ENCODE measurements at regions not wholly inside any gene's neighbourhood (a gene's known extent, or its start where the extent isn't known, plus 50 kb on each side); places are given as distances from the start of the nearest gene placed in this dataset.

DNA sequence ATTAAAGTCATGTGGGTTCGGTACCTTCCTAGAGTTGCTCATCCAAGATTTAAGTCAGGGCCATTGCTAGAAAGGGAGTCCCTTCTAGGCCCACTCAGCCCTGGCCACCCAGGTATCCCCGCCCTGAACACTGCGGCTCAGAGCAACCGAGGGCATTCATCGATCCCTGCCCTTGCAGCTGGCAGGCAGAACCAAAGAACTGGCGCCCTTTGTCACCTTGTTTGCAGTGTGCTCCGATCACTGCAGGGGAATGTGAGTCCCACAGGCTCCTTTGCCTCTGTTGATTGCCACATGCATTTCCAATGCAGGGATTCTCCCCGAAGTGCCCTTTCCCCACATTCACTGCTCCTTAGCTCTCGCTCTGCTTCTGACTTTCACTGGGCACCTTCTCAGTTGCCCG, 108.5 kb downstream of the CMPK2 start:
- BruUV-seq (replicated peaks), result no TSS peak
- in situ Hi-C loops (cut with HindIII; ENCODE audit: low pct_unique_long_range_greater_than_20kb, low sequenced_read_pairs) (no loop called here), intact Hi-C loops (cut with micrococcal nuclease; ENCODE audit: unreplicated experiment) (no loop called here)
- Histone ChIP-seq H3K27ac (ENCODE audit: low read length) (no peak overlapping the region), H3K4me1 (ENCODE audit: control insufficient read depth, insufficient read depth, low read length) (no peaks in the 10 kb centered on the region), H3K27me3 (ENCODE audit: control insufficient read depth, insufficient read depth, low read length) (no peaks in the 10 kb centered on the region), H3K36me3 (ENCODE audit: control insufficient read depth, insufficient read depth, low read length) (no peaks in the 10 kb centered on the region), H3K4me3 (ENCODE audit: low read depth in 2 of 2, low read length in 2 of 2) (no peak overlapping the region), H3K9me3 (ENCODE audit: control insufficient read depth, insufficient read depth, low read depth, low read length) (no peaks in the 10 kb centered on the region)
- CTCF ChIA-PET, result no interaction called here
- ATAC-seq (no peak), DNase-seq (ENCODE audit: low read depth, low spot score) (no peak)
- TF ChIP-seq, protein P1, sequence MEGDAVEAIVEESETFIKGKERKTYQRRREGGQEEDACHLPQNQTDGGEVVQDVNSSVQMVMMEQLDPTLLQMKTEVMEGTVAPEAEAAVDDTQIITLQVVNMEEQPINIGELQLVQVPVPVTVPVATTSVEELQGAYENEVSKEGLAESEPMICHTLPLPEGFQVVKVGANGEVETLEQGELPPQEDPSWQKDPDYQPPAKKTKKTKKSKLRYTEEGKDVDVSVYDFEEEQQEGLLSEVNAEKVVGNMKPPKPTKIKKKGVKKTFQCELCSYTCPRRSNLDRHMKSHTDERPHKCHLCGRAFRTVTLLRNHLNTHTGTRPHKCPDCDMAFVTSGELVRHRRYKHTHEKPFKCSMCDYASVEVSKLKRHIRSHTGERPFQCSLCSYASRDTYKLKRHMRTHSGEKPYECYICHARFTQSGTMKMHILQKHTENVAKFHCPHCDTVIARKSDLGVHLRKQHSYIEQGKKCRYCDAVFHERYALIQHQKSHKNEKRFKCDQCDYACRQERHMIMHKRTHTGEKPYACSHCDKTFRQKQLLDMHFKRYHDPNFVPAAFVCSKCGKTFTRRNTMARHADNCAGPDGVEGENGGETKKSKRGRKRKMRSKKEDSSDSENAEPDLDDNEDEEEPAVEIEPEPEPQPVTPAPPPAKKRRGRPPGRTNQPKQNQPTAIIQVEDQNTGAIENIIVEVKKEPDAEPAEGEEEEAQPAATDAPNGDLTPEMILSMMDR (IDR thresholded peaks at IDR 0.05), result no peak
- no peak for TF ChIP-seq SIN3A (IDR thresholded peaks at IDR 0.05; ENCODE audit: borderline replicate concordance, insufficient read depth, low read depth, low read length)
- POLR2A ChIA-PET, result no interaction called here

DNA sequence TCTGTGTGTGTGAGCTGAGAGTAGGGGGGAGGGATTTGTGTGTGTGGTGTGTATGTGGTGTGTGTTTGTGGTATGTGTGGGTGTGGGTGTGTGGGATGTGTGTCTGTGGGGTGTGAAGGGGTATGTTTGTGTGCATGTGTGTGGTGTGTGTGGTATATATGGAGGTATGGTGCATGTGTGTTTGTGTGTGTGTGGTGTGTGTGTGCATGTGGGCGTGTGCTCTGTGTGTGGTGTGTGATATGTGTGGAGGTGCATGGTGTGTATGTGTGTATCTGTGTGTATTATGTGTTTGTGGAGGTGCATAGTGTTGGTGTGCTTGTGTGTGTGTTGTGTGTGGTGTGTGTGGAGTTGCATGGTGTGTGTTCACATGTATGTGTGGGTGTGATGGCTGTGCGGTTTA, 106.0 kb downstream of the CMPK2 start:
- Histone ChIP-seq H3K4me1 (ENCODE audit: control insufficient read depth, insufficient read depth, low read length) (no peaks in the 10 kb centered on the region), H3K4me3 (ENCODE audit: low read depth in 2 of 2, low read length in 2 of 2) (no peak overlapping the region), H3K36me3 (ENCODE audit: control insufficient read depth, insufficient read depth, low read length) (no peaks in the 10 kb centered on the region), H3K27me3 (ENCODE audit: control insufficient read depth, insufficient read depth, low read length) (no peaks in the 10 kb centered on the region), H3K27ac (ENCODE audit: low read length) (no peak overlapping the region), H3K9me3 (ENCODE audit: control insufficient read depth, insufficient read depth, low read depth, low read length) (no peaks in the 10 kb centered on the region)
- intact Hi-C loops (cut with micrococcal nuclease; ENCODE audit: unreplicated experiment) (no loop called here), in situ Hi-C loops (cut with HindIII; ENCODE audit: low pct_unique_long_range_greater_than_20kb, low sequenced_read_pairs) (no loop called here)
- ChIA-PET CTCF (no interaction called here), POLR2A (no interaction called here)
- no TSS peak for BruUV-seq (replicated peaks)
- no peak for ATAC-seq
- TF ChIP-seq, protein P1 (IDR thresholded peaks at IDR 0.05), result no peak
- TF ChIP-seq TCF7L2 (IDR thresholded peaks at IDR 0.05; ENCODE audit: low read depth, low read length) (no peak), SIN3A (IDR thresholded peaks at IDR 0.05; ENCODE audit: borderline replicate concordance, insufficient read depth, low read depth, low read length) (no peak), POLR2AphosphoS5 (IDR thresholded peaks at IDR 0.05; ENCODE audit: low read depth, low read length) (no peak)
- TF ChIP-seq, protein P2, sequence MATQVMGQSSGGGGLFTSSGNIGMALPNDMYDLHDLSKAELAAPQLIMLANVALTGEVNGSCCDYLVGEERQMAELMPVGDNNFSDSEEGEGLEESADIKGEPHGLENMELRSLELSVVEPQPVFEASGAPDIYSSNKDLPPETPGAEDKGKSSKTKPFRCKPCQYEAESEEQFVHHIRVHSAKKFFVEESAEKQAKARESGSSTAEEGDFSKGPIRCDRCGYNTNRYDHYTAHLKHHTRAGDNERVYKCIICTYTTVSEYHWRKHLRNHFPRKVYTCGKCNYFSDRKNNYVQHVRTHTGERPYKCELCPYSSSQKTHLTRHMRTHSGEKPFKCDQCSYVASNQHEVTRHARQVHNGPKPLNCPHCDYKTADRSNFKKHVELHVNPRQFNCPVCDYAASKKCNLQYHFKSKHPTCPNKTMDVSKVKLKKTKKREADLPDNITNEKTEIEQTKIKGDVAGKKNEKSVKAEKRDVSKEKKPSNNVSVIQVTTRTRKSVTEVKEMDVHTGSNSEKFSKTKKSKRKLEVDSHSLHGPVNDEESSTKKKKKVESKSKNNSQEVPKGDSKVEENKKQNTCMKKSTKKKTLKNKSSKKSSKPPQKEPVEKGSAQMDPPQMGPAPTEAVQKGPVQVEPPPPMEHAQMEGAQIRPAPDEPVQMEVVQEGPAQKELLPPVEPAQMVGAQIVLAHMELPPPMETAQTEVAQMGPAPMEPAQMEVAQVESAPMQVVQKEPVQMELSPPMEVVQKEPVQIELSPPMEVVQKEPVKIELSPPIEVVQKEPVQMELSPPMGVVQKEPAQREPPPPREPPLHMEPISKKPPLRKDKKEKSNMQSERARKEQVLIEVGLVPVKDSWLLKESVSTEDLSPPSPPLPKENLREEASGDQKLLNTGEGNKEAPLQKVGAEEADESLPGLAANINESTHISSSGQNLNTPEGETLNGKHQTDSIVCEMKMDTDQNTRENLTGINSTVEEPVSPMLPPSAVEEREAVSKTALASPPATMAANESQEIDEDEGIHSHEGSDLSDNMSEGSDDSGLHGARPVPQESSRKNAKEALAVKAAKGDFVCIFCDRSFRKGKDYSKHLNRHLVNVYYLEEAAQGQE (IDR thresholded peaks at IDR 0.05; ENCODE audit: insufficient read depth in 1 of 2, low read depth in 2 of 2, low read length in 1 of 2), result no peak
- DNase-seq (ENCODE audit: low read depth, low spot score), result no peak

DNA sequence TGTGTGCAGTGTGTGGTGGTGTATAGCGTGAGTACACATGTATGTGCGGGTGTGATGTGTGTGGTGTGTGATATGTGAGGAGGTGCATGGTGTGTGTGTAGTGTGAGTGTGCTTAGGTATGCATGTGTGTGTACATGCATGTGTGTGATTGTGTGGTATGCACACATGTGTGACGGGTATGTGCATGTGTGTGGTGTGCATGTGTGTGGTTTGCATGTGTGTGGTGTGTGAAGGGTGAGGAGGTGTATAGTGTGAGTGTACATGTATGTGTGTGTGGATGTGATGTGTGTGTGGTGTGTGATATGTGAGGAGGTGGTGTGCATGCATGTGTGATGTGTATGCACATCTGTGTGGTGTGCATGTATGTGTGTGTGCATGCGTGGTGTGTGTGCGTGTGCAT, 105.6 kb downstream of the CMPK2 start:
- H3K9me3 ChIP-seq (ENCODE audit: control insufficient read depth, insufficient read depth, low read depth, low read length), result no peaks in the 10 kb centered on the region
- ATAC-seq, result no peak
- H3K4me3 ChIP-seq (ENCODE audit: low read depth in 2 of 2, low read length in 2 of 2), result no peak overlapping the region
- ChIA-PET CTCF (no interaction called here), POLR2A (no interaction called here)
- H3K27me3 ChIP-seq (ENCODE audit: control insufficient read depth, insufficient read depth, low read length), result no peaks in the 10 kb centered on the region
- no peak overlapping the region for H3K27ac ChIP-seq (ENCODE audit: low read length)
- no peak for TF ChIP-seq SIN3A (IDR thresholded peaks at IDR 0.05; ENCODE audit: borderline replicate concordance, insufficient read depth, low read depth, low read length)
- TF ChIP-seq, protein P1 (IDR thresholded peaks at IDR 0.05), result no peak
- TF ChIP-seq TCF7L2 (IDR thresholded peaks at IDR 0.05; ENCODE audit: low read depth, low read length), result no peak
- TF ChIP-seq POLR2AphosphoS5 (IDR thresholded peaks at IDR 0.05; ENCODE audit: low read depth, low read length), result no peak
- TF ChIP-seq, protein P2 (IDR thresholded peaks at IDR 0.05; ENCODE audit: insufficient read depth in 1 of 2, low read depth in 2 of 2, low read length in 1 of 2), result no peak
- H3K4me1 ChIP-seq (ENCODE audit: control insufficient read depth, insufficient read depth, low read length), result no peaks in the 10 kb centered on the region
- in situ Hi-C loops (cut with HindIII; ENCODE audit: low pct_unique_long_range_greater_than_20kb, low sequenced_read_pairs) (no loop called here), intact Hi-C loops (cut with micrococcal nuclease; ENCODE audit: unreplicated experiment) (no loop called here)
- DNase-seq (ENCODE audit: low read depth, low spot score), result no peak
- no TSS peak for BruUV-seq (replicated peaks)
- H3K36me3 ChIP-seq (ENCODE audit: control insufficient read depth, insufficient read depth, low read length), result no peaks in the 10 kb centered on the region
